ENCODE measurements at regions not wholly inside any gene's neighbourhood (a gene's known extent, or its start where the extent isn't known, plus 50 kb on each side); places are given as distances from the start of the nearest gene placed in this dataset.
"Not testable (repeated sequence)": the region's sequence is repeated elsewhere in the genome, so short reads cannot be mapped to it uniquely, and the experiment has no call there.

GRCh38 chr4:159780196-159780922, 677.5 kb downstream of the RAPGEF2 start:
- intact Hi-C loops (cut with micrococcal nuclease) = no loop called here
- no peaks in the 10 kb centered on the region for H3K27me3 ChIP-seq (ENCODE audit: low read depth)
- no peaks in the 10 kb centered on the region for H3K4me1 ChIP-seq
- H3K27ac ChIP-seq (replicated peaks) = no peak overlapping the region
- TF ChIP-seq CTCF (IDR thresholded peaks at IDR 0.05; ENCODE audit: borderline replicate concordance) = no peak
- no peaks in the 10 kb centered on the region for H3K9me3 ChIP-seq (replicated peaks)
- DNase-seq = no peak
- no peak overlapping the region for H3K4me3 ChIP-seq
- H3K36me3 ChIP-seq = no peaks in the 10 kb centered on the region

- H3K4me3 ChIP-seq = no peak overlapping the region
- intact Hi-C loops (cut with micrococcal nuclease) = no loop called here
- peaks cover 17% of the 10 kb centered on the region for H3K9me3 ChIP-seq (replicated peaks)
- no peaks in the 10 kb centered on the region for H3K4me1 ChIP-seq
- H3K36me3 ChIP-seq = no peaks in the 10 kb centered on the region
- H3K27me3 ChIP-seq (ENCODE audit: low read depth) = no peaks in the 10 kb centered on the region
- no peak for DNase-seq
- no peak overlapping the region for H3K27ac ChIP-seq (replicated peaks)
- TF ChIP-seq CTCF (IDR thresholded peaks at IDR 0.05; ENCODE audit: borderline replicate concordance) = no peak
These were observed 685.0 kb downstream of the RAPGEF2 start for GRCh38 chr4:159787901-159788300.

DNA sequence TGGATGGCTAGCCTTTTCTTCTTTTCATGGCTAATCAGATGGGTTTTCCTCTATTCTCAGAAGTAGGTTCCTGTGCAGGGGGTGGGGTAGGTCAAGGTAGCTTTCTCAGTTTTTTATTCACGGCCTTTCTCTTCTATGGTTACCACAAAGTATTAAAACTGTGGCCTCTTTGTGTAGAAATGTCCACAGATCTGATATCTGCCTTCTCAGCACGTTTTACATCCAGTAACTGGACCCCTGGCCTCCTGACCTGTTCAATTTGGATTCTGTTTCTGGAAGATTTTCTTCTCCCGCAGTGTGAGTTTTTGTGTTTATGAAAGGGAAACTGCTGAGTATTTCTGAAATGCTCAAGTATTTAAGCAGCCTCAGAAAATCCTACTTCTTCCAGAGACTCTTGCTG, 688.5 kb downstream of the RAPGEF2 start:
- no peaks in the 10 kb centered on the region for H3K36me3 ChIP-seq
- H3K27me3 ChIP-seq (ENCODE audit: low read depth) = no peaks in the 10 kb centered on the region
- H3K4me1 ChIP-seq = no peaks in the 10 kb centered on the region
- H3K9me3 ChIP-seq (replicated peaks) = peaks cover 8% of the 10 kb centered on the region
- H3K27ac ChIP-seq (replicated peaks) = no peak overlapping the region
- no peak for DNase-seq
- intact Hi-C loops (cut with micrococcal nuclease) = no loop called here
- H3K4me3 ChIP-seq = no peak overlapping the region
- TF ChIP-seq CTCF (IDR thresholded peaks at IDR 0.05; ENCODE audit: borderline replicate concordance) = no peak

DNA sequence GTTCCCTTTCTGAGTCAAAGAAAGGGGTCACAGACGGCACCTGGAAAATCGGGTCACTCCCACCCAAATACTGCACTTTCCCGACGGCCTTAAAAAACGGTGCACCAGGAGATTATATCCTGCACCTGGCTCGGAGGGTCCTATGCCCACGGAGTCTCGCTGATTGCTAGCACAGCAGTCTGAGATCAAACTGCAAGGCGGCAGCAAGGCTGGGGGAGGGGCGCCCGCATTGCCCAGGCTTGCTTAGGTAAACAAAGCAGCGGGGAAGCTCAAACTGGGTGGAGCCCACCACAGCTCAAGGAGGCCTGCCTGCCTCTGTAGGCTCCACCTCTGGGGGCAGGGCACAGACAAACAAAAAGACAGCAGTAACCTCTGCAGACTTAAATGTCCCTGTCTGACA, 701.7 kb downstream of the RAPGEF2 start:
- DNase-seq; H3K4me3 ChIP-seq; H3K36me3 ChIP-seq; H3K4me1 ChIP-seq; intact Hi-C loops (cut with micrococcal nuclease); H3K9me3 ChIP-seq (replicated peaks); H3K27ac ChIP-seq (replicated peaks); H3K27me3 ChIP-seq (ENCODE audit: low read depth): not testable (repeated sequence)

GRCh38 chr4:159823743-159824142, 720.9 kb downstream of the RAPGEF2 start:
- Histone ChIP-seq H3K4me1 (no peaks in the 10 kb centered on the region), H3K36me3 (no peaks in the 10 kb centered on the region), H3K4me3 (no peak overlapping the region), H3K27ac (replicated peaks) (no peak overlapping the region), H3K9me3 (replicated peaks) (peaks cover 25% of the 10 kb centered on the region), H3K27me3 (ENCODE audit: low read depth) (no peaks in the 10 kb centered on the region)
- intact Hi-C loops (cut with micrococcal nuclease) = no loop called here
- DNase-seq = no peak
- no peak for TF ChIP-seq CTCF (IDR thresholded peaks at IDR 0.05; ENCODE audit: borderline replicate concordance)

GRCh38 chr4:159828687-159829086, 725.8 kb downstream of the RAPGEF2 start:
- no peak for TF ChIP-seq CTCF (IDR thresholded peaks at IDR 0.05; ENCODE audit: borderline replicate concordance)
- intact Hi-C loops (cut with micrococcal nuclease) = no loop called here
- H3K27me3 ChIP-seq (ENCODE audit: low read depth) = no peaks in the 10 kb centered on the region
- H3K9me3 ChIP-seq (replicated peaks) = no peaks in the 10 kb centered on the region
- H3K4me3 ChIP-seq = no peak overlapping the region
- DNase-seq = no peak
- H3K36me3 ChIP-seq = no peaks in the 10 kb centered on the region
- no peaks in the 10 kb centered on the region for H3K4me1 ChIP-seq
- H3K27ac ChIP-seq (replicated peaks) = no peak overlapping the region
